Keratinocyte (primary cell): ENCODE measurements at regions not wholly inside any gene's neighbourhood (a gene's known extent, or its start where the extent isn't known, plus 50 kb on each side); places are given as distances from the start of the nearest gene placed in this dataset.

Source experiments
- CTCF ChIP-seq, 3 experiments: IDR thresholded peaks in 1 of 3; conservative IDR thresholded peaks in 1 of 3; optimal IDR thresholded peaks in 1 of 3; 2 replicates in 2 of 3; 3 replicates in 1 of 3; pipeline versions ENCODE3 to v1.5.1; 2011; ENCODE audit warnings: low read length in 3 of 3, mild to moderate bottlenecking in 3 of 3, moderate library complexity in 2 of 3, control low read depth in 1 of 3, inconsistent platforms in 1 of 3; ENCODE audit not compliant: insufficient read depth in 2 of 3; ENCODE audit errors: extremely low read depth in 1 of 3
- EZH2 ChIP-seq: IDR thresholded peaks from one replicate; pipeline ENCODE4 v1.6.1; 2012; ENCODE audit warnings: inconsistent platforms, mild to moderate bottlenecking, low read length, moderate library complexity

- no peak for TF ChIP-seq EZH2
- TF ChIP-seq CTCF (optimal IDR thresholded peaks at IDR 0.05 in 1 of 3, IDR thresholded peaks at IDR 0.05 in 1 of 3, conservative IDR thresholded peaks at IDR 0.05 in 1 of 3; ENCODE audit: extremely low read depth in 1 of 3, insufficient read depth in 2 of 3, low read length in 3 of 3), result no peak
Measured at GRCh38 chr1:193543259-193543658, 356.8 kb upstream of the B3GALT2 start.
